Endothelial cell of umbilical vein (primary cell): ENCODE measurements at regions not wholly inside any gene's neighbourhood (a gene's known extent, or its start where the extent isn't known, plus 50 kb on each side); places are given as distances from the start of the nearest gene placed in this dataset.

Source experiments
- BruUV-seq: library from RNA; stranded (reverse); fragments of 400-500 nt; replicated peaks from 2 replicates; lab custom pipeline; 2021; lab: Mats Ljungman, UMichigan
- CTCF ChIA-PET: fragments of 300-600, 350-600 bp; sonication (Branson Sonifier 250); formaldehyde crosslinking; loops from one replicate; lab custom pipeline; 2021; ENCODE audit warnings: antibody characterized with exemption, inconsistent platforms; lab: Charles Lee
- POLR2A ChIA-PET: fragments of 300-600, 350-600 bp; sonication (Branson Sonifier 250); formaldehyde crosslinking; loops from one replicate; lab custom pipeline; 2021; ENCODE audit warnings: antibody characterized with exemption, inconsistent platforms; lab: Charles Lee
- DNase-seq: peaks from one replicate; pipeline ENCODE4 v3.0.0-alpha.2; 2011; ENCODE audit warnings: low read depth, low spot score
- FAIRE-seq: peaks from 2 replicates; lab custom pipeline; 2011; peaks lifted over from hg19 to GRCh38; lab: Jason Lieb, UNC
- H2AFZ ChIP-seq: 2 replicates; pipeline ENCODE4 v1.6.0; 2012; ENCODE audit warnings: low read depth, low read length, control low read depth, inconsistent platforms
- H3K27ac ChIP-seq: 2 replicates; pipeline ENCODE4 v1.5.1; 2011; ENCODE audit warnings: low read depth, mild to moderate bottlenecking, control low read depth, low read length, moderate library complexity; ENCODE audit not compliant: insufficient read depth
- H3K27me3 ChIP-seq, 2 experiments: 2 replicates each; pipeline versions ENCODE4 v1.6.0 to v1.6.1; 2011; ENCODE audit warnings: low read length in 2 of 2, mixed read lengths in 1 of 2; ENCODE audit not compliant: control insufficient read depth in 2 of 2, insufficient read depth in 2 of 2
- H3K36me3 ChIP-seq, 2 experiments: 2 replicates in 1 of 2; 3 replicates in 1 of 2; pipeline ENCODE4 v1.5.1; 2011; ENCODE audit warnings: low read length in 2 of 2, mild to moderate bottlenecking in 1 of 2, moderate library complexity in 1 of 2; ENCODE audit not compliant: control insufficient read depth in 2 of 2, insufficient read depth in 2 of 2; ENCODE audit errors: extremely low read depth in 1 of 2
- H3K4me1 ChIP-seq: 3 replicates; pipeline ENCODE4 v1.5.1; 2011; ENCODE audit warnings: mild to moderate bottlenecking, low read length; ENCODE audit not compliant: control insufficient read depth, insufficient read depth; ENCODE audit errors: extremely low read depth
- H3K4me2 ChIP-seq: 2 replicates; pipeline ENCODE4 v1.6.1; 2011; ENCODE audit warnings: low read length, control low read depth, mixed read lengths; ENCODE audit not compliant: insufficient read depth
- H3K4me3 ChIP-seq, 3 experiments: fragments of 200-600 bp in 1 of 3; sonication (generic), shearing (Covaris generic) in 1 of 3; replicated peaks in 1 of 3; 2 replicates each; pipeline ENCODE4 v1.5.1; 2011 to 2016; ENCODE audit warnings: control low read depth in 3 of 3, low read length in 3 of 3, mild to moderate bottlenecking in 2 of 3, inconsistent platforms in 1 of 3, low read depth in 1 of 3, moderate library complexity in 1 of 3; ENCODE audit not compliant: insufficient read depth in 1 of 3
- H3K79me2 ChIP-seq: 2 replicates; pipeline ENCODE4 v1.6.0; 2012; ENCODE audit warnings: low read length, inconsistent platforms; ENCODE audit not compliant: control insufficient read depth, insufficient read depth
- H3K9ac ChIP-seq: replicated peaks from 2 replicates; pipeline ENCODE3; 2011; ENCODE audit warnings: low read length, control low read depth; ENCODE audit not compliant: insufficient read depth; ENCODE audit errors: extremely low read depth
- H3K9me1 ChIP-seq: replicated peaks from 3 replicates; pipeline ENCODE4 v1.6.0; 2011; ENCODE audit warnings: mild to moderate bottlenecking, low read length; ENCODE audit not compliant: control insufficient read depth, insufficient read depth; ENCODE audit errors: extremely low read depth
- H3K9me3 ChIP-seq: replicated peaks from 2 replicates; pipeline ENCODE4 v1.5.1; 2012; ENCODE audit warnings: low read length, inconsistent platforms; ENCODE audit not compliant: control insufficient read depth, insufficient read depth
- H4K20me1 ChIP-seq: replicated peaks from 2 replicates; pipeline ENCODE3; 2011; ENCODE audit warnings: mild to moderate bottlenecking, low read length; ENCODE audit not compliant: control insufficient read depth, insufficient read depth; ENCODE audit errors: extremely low read depth
- EZH2 ChIP-seq: IDR thresholded peaks from 2 replicates; pipeline ENCODE4 v1.6.1; 2012; ENCODE audit warnings: borderline replicate concordance, low read depth, mild to moderate bottlenecking, moderate library complexity, low read length, inconsistent platforms; ENCODE audit not compliant: severe bottlenecking
- FOS ChIP-seq: IDR thresholded peaks from 2 replicates; pipeline ENCODE4 v1.6.1; 2011; ENCODE audit warnings: mild to moderate bottlenecking, low read length, moderate library complexity, borderline replicate concordance; ENCODE audit not compliant: insufficient read depth
- GATA2 ChIP-seq: IDR thresholded peaks from 2 replicates; pipeline ENCODE4 v1.7.0; 2011; ENCODE audit warnings: low read depth, mild to moderate bottlenecking, moderate library complexity, mixed read lengths, low read length; ENCODE audit not compliant: insufficient read length, insufficient read depth
- JUN ChIP-seq: IDR thresholded peaks from 2 replicates; pipeline ENCODE4 v1.6.1; 2011; ENCODE audit warnings: borderline replicate concordance, low read depth; ENCODE audit not compliant: insufficient read length, insufficient read depth
- MAX ChIP-seq: IDR thresholded peaks from 2 replicates; pipeline ENCODE4 v1.6.1; 2011; ENCODE audit not compliant: insufficient read depth, insufficient read length
- MYC ChIP-seq: IDR thresholded peaks from one replicate; pipeline ENCODE4 v1.6.1; 2011; ENCODE audit warnings: mild to moderate bottlenecking, low read depth, low read length
- POLR2A ChIP-seq: IDR thresholded peaks from 2 replicates; pipeline ENCODE4 v1.6.1; 2012; ENCODE audit warnings: low read depth, mild to moderate bottlenecking, control low read depth, low read length
- POLR2AphosphoS5 ChIP-seq: IDR thresholded peaks from 2 replicates; pipeline ENCODE4 v1.6.1; 2012; ENCODE audit warnings: low read depth, mild to moderate bottlenecking, control low read depth, low read length, moderate library complexity; ENCODE audit not compliant: insufficient read depth
- dilution Hi-C: fragments of 300-500 bp; cut with MboI; formaldehyde crosslinking; loops from one replicate; pipeline ENCODE4 v1.15.0; 2019; ENCODE audit warnings: low sequenced_read_pairs; ENCODE audit not compliant: extremely low pct_ligation_motif_present
- intact Hi-C: fragments of 100-400 bp; cut with micrococcal nuclease; formaldehyde crosslinking; loops from one replicate; pipeline ENCODE4 v1.10.0; 2022
- TF ChIP-seq, protein P1 (sequence below), 2 donors: IDR thresholded peaks; 1 replicate in 1 of 2; 2 replicates in 1 of 2; pipeline ENCODE4 v1.5.1; 2011; ENCODE audit warnings: low read length in 2 of 2, mild to moderate bottlenecking in 2 of 2, moderate library complexity in 2 of 2, control low read depth in 1 of 2, inconsistent platforms in 1 of 2, low read depth in 1 of 2; ENCODE audit not compliant: insufficient read depth in 1 of 2; ENCODE audit errors: extremely low read depth in 1 of 2

DNA sequence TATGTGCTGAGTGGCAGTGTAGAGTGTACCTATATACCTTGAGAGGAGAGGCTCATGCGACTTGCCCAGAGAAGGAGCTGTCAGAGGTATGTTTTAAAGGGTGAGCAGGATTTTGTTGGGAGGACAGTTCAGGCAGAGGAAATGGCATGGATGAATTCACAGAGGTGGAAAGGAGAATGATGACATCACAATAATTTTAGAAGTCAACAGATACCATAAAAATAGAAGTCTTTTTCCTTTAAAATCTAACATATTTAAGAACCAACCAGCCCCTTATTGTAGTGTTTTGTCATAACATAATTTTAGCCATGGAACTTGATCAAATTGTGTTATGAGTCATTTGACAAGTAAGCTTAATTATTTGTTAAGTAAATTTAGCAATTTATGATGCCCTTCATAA is 538.1 kb upstream of the GYPC start:
- H3K4me3 ChIP-seq: no peak overlapping the region
- TF ChIP-seq FOS (no peak), POLR2AphosphoS5 (no peak), GATA2 (no peak), MYC (no peak), POLR2A (no peak), JUN (no peak), EZH2 (no peak), MAX (no peak)
- TF ChIP-seq, protein P1, sequence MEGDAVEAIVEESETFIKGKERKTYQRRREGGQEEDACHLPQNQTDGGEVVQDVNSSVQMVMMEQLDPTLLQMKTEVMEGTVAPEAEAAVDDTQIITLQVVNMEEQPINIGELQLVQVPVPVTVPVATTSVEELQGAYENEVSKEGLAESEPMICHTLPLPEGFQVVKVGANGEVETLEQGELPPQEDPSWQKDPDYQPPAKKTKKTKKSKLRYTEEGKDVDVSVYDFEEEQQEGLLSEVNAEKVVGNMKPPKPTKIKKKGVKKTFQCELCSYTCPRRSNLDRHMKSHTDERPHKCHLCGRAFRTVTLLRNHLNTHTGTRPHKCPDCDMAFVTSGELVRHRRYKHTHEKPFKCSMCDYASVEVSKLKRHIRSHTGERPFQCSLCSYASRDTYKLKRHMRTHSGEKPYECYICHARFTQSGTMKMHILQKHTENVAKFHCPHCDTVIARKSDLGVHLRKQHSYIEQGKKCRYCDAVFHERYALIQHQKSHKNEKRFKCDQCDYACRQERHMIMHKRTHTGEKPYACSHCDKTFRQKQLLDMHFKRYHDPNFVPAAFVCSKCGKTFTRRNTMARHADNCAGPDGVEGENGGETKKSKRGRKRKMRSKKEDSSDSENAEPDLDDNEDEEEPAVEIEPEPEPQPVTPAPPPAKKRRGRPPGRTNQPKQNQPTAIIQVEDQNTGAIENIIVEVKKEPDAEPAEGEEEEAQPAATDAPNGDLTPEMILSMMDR (IDR thresholded peaks at IDR 0.05; ENCODE audit: extremely low read depth in 1 of 2, insufficient read depth in 1 of 2, low read depth in 1 of 2, low read length in 2 of 2): no peak
- ChIA-PET CTCF (no interaction called here), POLR2A (no interaction called here)
- H3K36me3 ChIP-seq: no peaks in the 10 kb centered on the region
- no peak overlapping the region for H3K9ac ChIP-seq
- no peaks in the 10 kb centered on the region for H3K4me1 ChIP-seq
- no peaks in the 10 kb centered on the region for H3K9me1 ChIP-seq
- no TSS peak for BruUV-seq
- H2AFZ ChIP-seq: no peak overlapping the region
- DNase-seq: no peak
- H3K27ac ChIP-seq: no peak overlapping the region
- no peak for FAIRE-seq
- H4K20me1 ChIP-seq: no peaks in the 10 kb centered on the region
- H3K4me2 ChIP-seq: no peak overlapping the region
- no peaks in the 10 kb centered on the region for H3K27me3 ChIP-seq
- H3K9me3 ChIP-seq: no peaks in the 10 kb centered on the region
- intact Hi-C loops: no loop called here
- dilution Hi-C loops: no loop called here
- H3K79me2 ChIP-seq: no peaks in the 10 kb centered on the region
